Stimulated activated CD4-positive, alpha-beta T cell treated with anti-CD3 and anti-CD28 coated beads, Interleukin-1b, Interleukin-23, amount 100 ng/mL, for 4 hours (primary cell): ENCODE measurements at regions not wholly inside any gene's neighbourhood (a gene's known extent, or its start where the extent isn't known, plus 50 kb on each side); places are given as distances from the start of the nearest gene placed in this dataset.
"Not testable (repeated sequence)": the region's sequence is repeated elsewhere in the genome, so short reads cannot be mapped to it uniquely, and the experiment has no call there.

Experiments used
- DNase-seq, 2 donors: peaks; one replicate each; pipeline ENCODE4 v3.0.0-alpha.2; 2020; ENCODE audit warnings: low read depth in 2 of 2

DNA sequence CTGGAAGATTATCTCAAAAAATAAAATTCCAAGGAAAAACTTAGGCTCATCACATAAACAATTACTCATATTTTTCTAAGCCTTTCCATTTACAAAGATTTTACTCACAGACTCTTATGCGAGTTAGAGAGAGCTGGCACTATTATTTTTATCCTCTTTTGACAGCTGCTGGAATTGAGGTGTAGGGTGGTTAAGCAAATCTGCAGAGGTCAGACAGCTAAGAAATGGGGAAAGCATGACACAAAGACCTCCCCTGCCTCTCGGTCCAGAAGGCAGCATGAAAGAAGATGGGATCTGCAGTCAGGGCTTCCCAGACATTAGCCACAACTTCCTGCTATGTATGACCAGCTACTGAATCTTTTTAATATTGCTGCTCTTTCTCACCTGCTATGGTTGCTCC is 89.9 kb upstream of the CPEB2 start:
- no peak for DNase-seq

GRCh38 chr4:14915018-14915417 is 87.3 kb upstream of the CPEB2 start:
- DNase-seq = no peak

DNA sequence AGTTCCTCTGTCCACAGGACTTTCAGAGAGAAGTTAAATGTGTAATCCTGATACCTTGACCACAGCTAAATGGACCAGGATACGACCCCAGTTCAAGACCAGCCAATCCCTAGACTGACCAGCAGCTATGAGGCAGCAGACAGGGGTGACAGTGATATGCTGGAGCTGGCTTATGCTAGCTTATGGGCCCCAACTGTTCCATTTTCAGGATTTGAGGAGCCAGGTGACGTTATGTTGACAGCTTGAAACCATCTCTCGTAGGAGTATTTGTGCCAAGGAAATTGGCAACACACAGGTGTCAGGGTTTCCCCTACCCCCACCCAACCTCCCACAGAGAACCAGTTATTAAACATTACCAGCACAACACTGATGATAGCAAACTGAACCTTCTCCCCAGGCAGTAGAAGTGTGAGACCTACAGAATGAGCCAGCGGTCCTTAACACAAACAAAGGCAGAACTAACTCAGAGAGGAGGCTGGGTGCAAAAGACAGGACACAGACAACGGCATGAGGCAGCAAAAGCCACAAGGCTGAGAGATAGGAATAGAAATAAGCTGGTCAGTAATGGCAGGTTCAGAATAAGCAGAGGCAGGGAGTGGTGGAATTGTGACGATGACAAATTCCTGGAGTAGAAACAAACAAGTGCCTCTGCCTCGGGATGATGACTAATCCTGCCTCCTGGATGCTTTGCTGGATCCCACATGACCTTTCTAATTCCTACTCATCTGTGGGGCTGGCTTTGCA is 85.6 kb upstream of the CPEB2 start:
- DNase-seq = no peak

- DNase-seq = no peak
Measured at GRCh38 chr4:14917298-14917633, 85.0 kb upstream of the CPEB2 start.

- no peak for DNase-seq
Measured at GRCh38 chr4:14918336-14918735, 83.9 kb upstream of the CPEB2 start.

DNA sequence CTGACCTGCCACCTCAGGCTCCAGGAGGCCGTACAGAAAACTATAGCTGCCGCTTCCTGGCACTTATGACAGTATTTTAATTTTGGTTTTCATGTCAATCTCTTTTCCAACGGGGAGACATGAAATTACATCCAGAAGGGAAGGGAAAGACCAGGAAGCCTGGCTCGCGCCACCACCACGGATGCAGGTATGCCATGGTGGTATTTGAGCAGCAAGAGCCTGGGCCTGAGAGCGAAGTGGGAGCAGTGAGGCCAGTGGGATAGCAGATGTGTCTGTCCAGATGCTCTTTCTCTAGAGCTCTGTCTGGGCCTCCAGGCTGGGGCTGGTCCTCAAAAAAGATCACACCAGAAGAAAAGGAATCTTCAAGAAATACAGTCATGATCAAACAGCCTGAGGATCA is 82.5 kb upstream of the CPEB2 start:
- DNase-seq = no peak

- no peak for DNase-seq
Measured at GRCh38 chr4:14920237-14920636, 82.0 kb upstream of the CPEB2 start.

GRCh38 chr4:14920759-14921320 is 81.4 kb upstream of the CPEB2 start:
- no peak for DNase-seq

GRCh38 chr4:14921781-14922180 is 80.5 kb upstream of the CPEB2 start:
- not testable (repeated sequence) for DNase-seq

GRCh38 chr4:14924076-14924811 is 78.0 kb upstream of the CPEB2 start:
- no peak for DNase-seq

- DNase-seq = no peak
Measured at GRCh38 chr4:14924812-14925344, 77.4 kb upstream of the CPEB2 start.

DNA sequence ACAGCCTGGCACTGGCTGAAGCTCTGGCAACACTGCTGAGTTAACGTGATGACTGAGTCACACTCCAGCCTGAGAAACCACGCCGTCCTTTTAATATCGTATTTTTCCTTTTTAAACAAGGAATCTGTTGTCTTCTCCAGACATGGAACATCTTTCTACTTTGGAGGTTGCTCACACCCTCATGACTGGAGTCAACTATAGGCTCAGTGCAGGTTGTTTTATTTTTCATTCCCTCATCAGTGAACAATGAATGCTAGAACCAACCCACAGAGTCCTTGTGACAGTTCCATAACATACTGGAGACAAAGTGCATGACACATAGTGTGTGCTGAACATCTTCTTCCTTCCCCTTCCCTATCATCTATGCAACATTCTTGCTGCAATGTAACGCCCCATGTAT is 76.8 kb upstream of the CPEB2 start:
- no peak for DNase-seq

GRCh38 chr4:14926368-14926767 is 75.9 kb upstream of the CPEB2 start:
- no peak for DNase-seq

DNA sequence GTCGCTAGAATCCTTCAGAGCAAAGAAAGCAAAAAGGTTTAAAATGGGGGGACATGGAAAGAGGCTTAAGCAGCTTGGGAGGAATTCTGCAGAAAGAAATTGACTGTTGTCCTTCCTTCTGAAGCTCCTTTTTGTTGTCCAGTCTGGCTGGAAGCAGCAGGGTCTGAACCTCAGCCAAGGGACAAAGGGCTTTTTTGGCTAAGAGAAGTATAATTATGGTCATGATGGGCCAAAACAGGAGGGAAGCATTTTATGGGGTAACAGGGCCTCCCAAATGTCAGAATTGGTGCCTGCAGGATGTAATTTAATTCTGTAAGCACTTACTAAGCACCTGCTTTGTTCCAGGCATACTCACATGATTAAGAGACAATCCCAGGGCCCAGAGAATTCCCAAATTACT is 74.2 kb upstream of the CPEB2 start:
- DNase-seq = no peak

GRCh38 chr4:14929669-14930068 is 72.6 kb upstream of the CPEB2 start:
- no peak for DNase-seq

GRCh38 chr4:14934704-14935390 is 67.4 kb upstream of the CPEB2 start:
- DNase-seq = no peak

GRCh38 chr4:14943749-14944148 is 58.5 kb upstream of the CPEB2 start:
- no peak for DNase-seq

DNA sequence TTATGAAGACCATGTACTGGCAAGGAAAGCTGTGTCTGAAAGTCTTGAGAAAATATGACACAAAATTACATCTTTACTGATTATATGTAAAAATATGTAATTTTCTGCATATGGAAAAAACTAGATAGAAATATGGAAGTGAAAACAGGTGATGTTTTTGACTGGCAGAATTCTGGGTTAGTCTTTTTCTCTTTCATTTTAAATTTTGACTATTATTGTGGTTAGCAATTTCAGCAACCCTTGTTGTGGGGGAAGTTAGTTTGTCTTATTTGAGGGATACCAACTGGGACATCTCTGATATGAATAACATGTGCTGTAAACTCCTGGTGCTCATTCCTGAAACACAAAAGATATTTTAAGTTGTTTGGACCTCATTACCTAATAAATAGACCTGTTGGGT is 49.9 kb upstream of the CPEB2 start:
- no peak for DNase-seq
